NCI-H1436 treated with DMSO at 0.1 percent for 48 hours (cell line): ENCODE measurements at regions not wholly inside any gene's neighbourhood (a gene's known extent, or its start where the extent isn't known, plus 50 kb on each side); places are given as distances from the start of the nearest gene placed in this dataset.
"Not testable (repeated sequence)": the region's sequence is repeated elsewhere in the genome, so short reads cannot be mapped to it uniquely, and the experiment has no call there.

Source experiments
- DNase-seq: peaks from one replicate; lab custom pipeline; 2025; lab: John Stamatoyannopoulos, UW

DNA sequence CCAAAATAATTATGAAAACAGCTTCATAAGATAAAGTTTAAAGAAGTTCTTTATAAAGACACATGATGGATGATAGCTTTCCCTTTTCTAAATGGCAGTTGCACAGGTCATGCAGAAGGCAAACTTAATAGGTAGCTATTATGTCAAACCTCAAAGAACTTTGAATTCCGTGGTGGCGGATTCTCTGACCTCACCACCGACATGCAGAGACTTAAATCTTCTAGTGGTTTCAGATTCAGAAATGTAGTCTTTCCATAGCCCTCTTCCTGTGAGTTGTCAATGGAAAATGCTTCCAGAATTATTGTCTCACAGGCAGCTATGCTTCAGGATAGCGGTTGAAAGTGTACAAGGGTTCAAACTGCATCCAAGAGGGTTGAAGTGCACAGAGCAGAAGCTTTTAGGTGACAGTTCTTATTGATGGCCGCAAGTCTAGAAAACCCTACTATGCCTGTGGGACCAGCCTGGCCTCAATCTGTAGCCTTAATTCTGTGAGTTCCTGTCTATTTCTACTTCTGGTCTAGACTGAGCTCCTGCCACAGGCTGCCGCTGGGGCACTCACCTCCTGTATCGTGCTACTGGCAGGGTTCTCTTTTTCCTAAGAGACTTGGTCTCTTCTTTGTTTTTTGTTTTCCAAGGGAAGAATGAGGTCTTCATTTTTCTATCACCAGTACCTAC, 117.0 kb upstream of the ERRFI1 start:
- no peak for DNase-seq

DNA sequence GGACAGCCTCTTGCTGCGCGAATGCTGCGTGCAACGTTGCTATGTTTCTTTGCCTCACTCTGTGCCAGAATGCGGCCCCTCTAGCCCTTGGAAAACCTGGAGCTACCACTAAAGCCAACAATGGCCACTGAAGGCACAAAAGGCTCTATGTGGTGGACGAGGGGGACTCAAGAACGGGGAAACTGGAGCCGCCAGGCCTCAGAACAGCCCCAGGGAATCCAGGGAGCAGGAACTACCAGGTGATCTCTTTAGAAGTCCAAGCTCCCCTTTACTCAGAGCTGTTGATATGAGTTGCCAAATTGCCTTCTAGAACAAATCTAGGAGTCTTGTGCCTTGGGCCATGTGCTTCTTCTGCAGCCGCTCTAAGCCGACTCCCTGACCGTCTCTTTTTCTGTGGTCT, 113.8 kb upstream of the ERRFI1 start:
- DNase-seq = no peak

GRCh38 chr1:8139383-8139782, 113.3 kb upstream of the ERRFI1 start:
- no peak for DNase-seq

DNA sequence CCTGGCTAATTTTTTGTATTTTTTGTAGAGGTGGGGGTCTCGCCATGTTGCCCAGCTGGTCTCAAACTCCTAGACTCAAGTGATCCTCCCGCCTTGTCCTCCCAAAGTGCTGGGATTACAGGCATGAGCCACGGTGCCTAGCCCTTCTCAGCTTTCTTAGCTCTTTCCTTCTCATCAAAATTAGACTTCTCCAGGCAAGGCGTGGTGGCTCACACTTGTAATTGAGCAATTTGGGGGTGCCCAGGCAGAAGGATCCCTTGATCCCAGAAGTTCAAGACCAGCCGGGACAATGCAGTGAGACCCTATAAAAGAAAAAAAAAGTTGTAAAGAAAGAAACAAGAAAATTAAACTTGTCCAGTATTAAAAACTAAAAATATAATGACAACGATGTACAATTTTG, 112.6 kb upstream of the ERRFI1 start:
- DNase-seq = no peak

DNA sequence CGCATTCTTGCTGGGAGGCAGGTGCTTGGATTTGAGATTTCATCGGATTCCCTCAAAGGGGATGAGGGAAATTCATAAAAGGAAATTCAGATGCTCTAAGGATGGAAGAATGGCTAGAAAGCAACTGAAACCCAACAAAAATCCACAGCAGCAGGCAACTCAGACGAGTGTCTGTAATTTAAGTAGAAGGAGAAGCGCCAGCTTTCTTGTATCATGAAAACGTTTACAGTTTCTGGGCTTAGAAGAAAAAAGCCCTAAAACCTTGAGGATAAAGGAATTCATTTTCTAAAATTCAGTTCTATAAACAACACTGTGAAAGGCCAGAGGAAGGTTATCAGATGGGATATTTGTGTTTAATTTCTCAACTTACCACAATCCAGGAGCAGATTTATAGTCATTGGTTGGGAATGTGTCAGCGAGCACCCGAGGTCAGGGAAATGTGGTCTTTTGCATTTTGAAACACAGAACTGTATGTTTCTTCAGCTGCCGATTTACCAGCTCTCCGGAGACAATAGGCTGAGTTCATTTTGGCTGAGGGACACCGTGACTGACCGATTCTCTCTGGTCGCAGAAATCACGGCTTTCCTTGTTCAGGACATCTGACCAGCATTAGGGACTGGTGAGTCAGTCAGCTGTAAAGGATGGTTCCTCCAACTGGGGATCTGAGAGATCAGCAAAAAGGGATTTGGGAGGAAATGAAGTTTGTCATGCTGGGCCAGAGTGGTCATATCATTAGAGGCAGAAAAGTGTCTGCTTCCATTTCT, 111.6 kb upstream of the ERRFI1 start:
- DNase-seq = no peak

DNA sequence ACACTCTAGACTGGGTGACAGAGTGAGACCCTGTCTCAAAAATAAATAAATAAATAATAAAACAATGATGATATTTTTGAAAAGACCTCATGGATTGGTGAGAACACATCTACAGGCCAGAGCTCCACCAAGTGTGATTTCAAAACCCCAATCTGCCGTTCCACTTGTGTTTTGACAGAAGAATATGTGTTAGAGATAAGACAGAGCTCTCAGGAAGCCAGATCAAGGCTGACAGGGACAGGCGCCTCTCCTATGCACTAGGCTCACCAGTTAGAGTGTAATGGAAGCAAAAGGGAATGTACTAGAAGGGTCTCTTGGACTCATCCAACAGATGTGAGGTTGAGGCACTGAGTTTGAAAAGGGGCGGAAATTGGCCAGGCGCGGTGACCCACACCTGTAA, 110.7 kb upstream of the ERRFI1 start:
- no peak for DNase-seq

DNA sequence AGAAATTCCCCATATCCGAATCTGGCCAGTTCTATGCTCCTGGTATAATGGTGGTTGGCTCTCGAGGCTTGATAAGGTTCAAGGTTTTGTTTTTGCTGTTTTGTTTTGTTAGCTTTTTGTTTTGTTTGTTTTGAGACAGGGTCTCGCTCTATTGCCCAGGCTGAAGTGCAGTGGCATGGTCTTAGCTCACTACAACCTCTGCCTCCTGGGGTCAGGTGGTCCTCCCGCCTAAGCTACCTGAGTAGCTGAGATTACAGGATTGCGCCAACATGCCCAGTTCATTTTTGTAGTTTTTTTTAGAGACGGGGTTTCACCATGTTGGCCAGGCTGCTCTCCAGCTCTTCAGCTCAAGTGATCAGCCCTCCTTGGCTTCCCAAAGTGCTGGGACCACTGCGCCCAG, 109.1 kb upstream of the ERRFI1 start:
- no peak for DNase-seq

DNA sequence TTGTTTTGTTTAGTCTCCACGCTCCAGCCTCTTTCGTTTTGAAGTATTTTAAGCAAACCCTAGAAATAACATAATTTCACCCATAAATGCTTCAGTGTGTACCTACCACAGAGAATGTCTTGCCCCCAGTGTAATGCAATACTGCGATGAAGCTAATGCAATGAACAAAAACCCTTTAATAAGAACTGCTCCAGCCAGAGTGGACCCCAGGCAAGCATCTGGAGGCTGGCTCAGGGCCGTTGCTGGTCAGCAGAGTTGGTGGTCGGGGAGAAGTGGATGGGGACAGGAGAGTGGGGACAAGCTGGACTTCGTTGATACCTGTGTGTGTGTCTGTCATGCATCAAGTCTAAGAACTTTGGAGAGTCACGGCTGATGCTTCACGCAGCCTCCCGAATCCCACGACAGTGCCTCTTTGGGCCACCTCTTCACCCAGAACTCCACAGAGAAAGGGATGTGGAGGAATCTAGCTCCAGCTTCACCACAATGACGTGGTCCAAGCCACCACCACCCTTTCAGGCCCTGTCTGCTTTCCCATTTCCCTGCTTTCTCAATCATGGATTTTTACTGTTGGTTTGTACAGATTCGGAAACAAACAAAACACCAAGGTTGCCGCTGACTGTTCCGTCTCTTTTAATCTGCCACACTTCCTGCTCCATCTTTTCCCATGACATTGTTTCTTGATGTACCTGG, 108.6 kb upstream of the ERRFI1 start:
- DNase-seq = no peak

DNA sequence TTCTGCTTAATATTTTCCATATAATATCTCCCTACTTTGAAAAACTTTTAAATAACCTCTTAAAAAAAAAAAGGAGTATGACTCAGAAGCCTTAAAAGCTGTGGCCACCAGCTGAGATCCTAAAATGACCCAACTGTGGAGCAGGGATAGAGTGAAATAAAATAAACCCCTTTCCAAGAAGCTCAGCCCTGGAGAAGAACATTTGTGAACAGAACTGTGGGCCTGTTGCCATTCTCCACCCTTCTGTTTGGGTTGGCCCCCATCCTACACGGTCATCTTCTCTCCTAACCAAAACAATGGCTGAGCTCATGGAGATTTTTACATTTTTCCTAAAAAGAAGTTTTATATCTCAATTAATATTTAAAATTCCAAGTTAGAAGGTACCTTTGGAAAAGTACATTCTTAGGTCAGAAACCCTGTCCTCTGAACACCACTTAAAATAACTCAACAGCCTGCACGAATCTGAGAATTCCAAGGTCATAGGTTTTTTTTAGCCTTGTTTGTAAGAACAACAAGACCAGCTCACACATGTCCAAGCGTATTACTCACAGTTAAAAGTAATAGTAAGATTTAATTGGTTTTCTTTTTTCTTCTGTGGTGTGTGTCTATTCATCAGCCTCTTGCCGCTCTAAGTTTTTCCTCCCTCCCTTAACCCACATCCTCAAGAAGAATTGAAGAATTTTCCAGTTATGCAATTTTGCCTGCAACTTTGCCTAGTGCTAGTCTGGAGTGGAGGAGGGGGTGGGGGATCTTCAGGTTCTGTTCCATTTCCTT, 107.7 kb upstream of the ERRFI1 start:
- DNase-seq = no peak

DNA sequence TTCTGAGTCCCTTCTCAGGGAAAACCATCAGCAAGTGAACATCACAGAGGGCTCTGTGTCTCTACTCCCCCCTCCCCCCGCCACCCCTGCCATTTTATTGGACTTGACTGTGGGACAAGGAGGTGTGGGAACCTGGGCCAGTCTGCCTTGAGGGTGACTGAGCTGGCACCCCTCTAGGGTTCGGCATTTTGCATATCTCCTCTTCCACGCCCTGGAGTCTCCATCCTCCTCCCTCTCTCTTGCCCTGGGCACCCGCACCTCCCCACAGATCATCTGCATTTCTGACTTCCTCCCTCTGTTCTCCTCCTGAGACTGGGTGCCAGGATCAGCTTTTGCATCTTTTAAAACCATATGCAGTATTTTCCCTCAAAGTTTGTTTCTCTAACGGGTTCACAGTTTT, 107.1 kb upstream of the ERRFI1 start:
- DNase-seq = no peak

- DNase-seq = no peak
Measured at GRCh38 chr1:8127171-8127641, 101.1 kb upstream of the ERRFI1 start.

- DNase-seq = no peak
Measured at GRCh38 chr1:8122477-8123407, 96.6 kb upstream of the ERRFI1 start.

DNA sequence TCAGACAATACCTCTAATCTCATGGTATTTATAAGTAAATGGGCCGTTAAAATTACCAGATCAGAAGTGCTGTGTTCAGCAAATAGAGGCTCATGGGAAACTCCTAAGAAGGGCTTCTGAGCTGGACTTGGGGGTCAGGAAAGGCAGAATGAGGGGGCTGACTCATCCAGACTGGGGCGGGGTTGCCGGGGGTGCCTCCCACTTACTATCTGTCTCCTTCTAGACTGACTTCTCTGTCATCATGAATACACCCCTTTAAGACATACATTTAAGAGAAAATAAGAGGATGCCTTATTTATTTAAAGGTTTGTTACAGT, 96.0 kb upstream of the ERRFI1 start:
- DNase-seq = no peak

- DNase-seq = no peak
Measured at GRCh38 chr1:8121261-8122159, 95.4 kb upstream of the ERRFI1 start.

DNA sequence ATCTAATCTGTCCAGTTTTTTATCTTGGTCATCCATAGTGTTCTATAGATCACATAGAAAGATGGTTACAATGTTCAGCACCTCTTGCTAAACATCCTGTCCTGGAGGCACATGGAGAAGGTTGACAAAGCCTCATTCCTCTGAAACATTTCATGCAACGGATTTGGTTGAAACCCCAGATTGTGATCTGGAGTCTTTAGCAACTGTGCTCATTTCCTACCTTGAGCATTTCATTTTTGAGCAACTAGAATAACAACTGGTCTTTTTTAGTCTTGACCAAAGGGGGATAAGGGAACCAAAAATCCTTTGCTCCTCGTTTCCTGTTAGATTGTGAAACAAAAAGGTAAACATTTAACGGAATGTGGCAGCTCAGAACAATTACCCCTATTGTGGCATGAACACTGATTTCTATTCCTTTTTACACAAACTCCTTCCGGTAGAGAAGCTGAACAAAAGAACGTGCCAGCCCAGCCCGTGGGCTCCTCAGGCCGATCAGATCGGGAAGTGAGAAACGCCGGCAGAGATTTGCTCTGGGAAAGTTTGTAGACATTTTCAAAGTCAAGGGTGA, 94.7 kb upstream of the ERRFI1 start:
- no peak for DNase-seq

- not testable (repeated sequence) for DNase-seq
Measured at GRCh38 chr1:8118736-8119135, 92.6 kb upstream of the ERRFI1 start.

GRCh38 chr1:8118031-8118451, 91.9 kb upstream of the ERRFI1 start:
- DNase-seq = no peak

DNA sequence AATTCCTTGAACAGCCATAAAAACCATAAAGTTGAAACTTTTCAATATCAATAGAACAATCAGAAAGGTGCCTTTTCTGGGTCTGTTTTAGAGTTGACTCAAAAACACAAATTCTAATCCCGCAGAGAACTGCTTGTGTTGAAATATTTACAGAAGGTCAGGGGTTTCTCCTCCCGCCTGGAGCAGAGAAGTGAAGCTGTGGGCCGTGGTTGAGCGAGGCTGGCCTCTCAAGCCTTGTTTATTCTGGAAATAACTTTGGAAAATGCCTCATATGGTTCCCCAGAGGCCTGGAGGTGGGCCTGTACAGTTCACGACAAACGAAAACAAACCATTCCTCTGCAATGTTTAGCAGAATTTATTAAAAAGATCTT, 90.8 kb upstream of the ERRFI1 start:
- DNase-seq = no peak

DNA sequence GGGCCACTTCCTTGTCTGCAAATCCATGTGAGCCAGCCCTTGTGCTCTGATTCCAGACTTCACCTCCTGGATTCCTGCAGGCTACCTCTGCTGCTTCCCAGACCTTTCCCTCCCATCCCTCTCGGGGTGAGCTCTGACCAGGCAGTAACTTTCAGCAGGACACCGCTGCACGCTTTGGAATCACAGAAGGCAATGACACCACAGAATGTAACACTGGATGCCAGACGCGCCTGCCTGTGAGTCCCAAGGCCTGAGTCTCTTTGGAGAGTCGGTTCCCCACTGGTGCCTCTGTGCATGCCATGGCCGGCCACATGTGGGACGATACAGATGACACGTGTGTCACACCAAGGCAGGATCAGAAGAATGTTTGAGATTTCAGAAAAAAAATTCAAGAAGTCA, 89.7 kb upstream of the ERRFI1 start:
- DNase-seq = no peak
